ENCODE measurements at regions not wholly inside any gene's neighbourhood (a gene's known extent, or its start where the extent isn't known, plus 50 kb on each side); places are given as distances from the start of the nearest gene placed in this dataset.

- no peak overlapping the region for H3K27ac ChIP-seq (ENCODE audit: low read depth)
- H3K27ac Mint-ChIP-seq, result no peak overlapping the region
Measured at GRCh38 chr2:67571785-67572718, 174.9 kb downstream of the ETAA1 start.

More at GRCh38 chr2:67571785-67572718, 174.9 kb downstream of the ETAA1 start:
- Mint-ChIP-seq H3K4me1 (no peaks in the 10 kb centered on the region), H3K9me3 (no peaks in the 10 kb centered on the region), H3K36me3 (ENCODE audit: low read depth) (no peaks in the 10 kb centered on the region), H3K4me3 (no peak overlapping the region), H3K27me3 (ENCODE audit: insufficient read depth, low read depth, poor library complexity) (no peaks in the 10 kb centered on the region)
- H3K4me1 ChIP-seq (ENCODE audit: insufficient read depth), result no peaks in the 10 kb centered on the region
- TF ChIP-seq CTCF (conservative IDR thresholded peaks at IDR 0.05; ENCODE audit: low read depth in 2 of 2) (no peak), CREB1 (CRISPR knock-in tag; IDR thresholded peaks at IDR 0.05; ENCODE audit: low read depth) (no peak), STAT1 (IDR thresholded peaks at IDR 0.05; ENCODE audit: unreplicated experiment) (no peak), POLR2AphosphoS5 (IDR thresholded peaks at IDR 0.05; ENCODE audit: low read depth) (no peak), EZH2phosphoT487 (IDR thresholded peaks at IDR 0.05; ENCODE audit: unreplicated experiment) (no peak), ZNF114 (CRISPR knock-in tag; IDR thresholded peaks at IDR 0.05) (no peak), ZNF331 (CRISPR knock-in tag; IDR thresholded peaks at IDR 0.05; ENCODE audit: low read depth) (no peak), ETS1 (IDR thresholded peaks at IDR 0.05) (no peak), NANOG (IDR thresholded peaks at IDR 0.05; ENCODE audit: borderline replicate concordance) (no peak), EZH2 (IDR thresholded peaks at IDR 0.05; ENCODE audit: low read depth, unreplicated experiment) (no peak), JUNB (IDR thresholded peaks at IDR 0.05; ENCODE audit: unreplicated experiment) (no peak)
- TF ChIP-seq, protein P1, sequence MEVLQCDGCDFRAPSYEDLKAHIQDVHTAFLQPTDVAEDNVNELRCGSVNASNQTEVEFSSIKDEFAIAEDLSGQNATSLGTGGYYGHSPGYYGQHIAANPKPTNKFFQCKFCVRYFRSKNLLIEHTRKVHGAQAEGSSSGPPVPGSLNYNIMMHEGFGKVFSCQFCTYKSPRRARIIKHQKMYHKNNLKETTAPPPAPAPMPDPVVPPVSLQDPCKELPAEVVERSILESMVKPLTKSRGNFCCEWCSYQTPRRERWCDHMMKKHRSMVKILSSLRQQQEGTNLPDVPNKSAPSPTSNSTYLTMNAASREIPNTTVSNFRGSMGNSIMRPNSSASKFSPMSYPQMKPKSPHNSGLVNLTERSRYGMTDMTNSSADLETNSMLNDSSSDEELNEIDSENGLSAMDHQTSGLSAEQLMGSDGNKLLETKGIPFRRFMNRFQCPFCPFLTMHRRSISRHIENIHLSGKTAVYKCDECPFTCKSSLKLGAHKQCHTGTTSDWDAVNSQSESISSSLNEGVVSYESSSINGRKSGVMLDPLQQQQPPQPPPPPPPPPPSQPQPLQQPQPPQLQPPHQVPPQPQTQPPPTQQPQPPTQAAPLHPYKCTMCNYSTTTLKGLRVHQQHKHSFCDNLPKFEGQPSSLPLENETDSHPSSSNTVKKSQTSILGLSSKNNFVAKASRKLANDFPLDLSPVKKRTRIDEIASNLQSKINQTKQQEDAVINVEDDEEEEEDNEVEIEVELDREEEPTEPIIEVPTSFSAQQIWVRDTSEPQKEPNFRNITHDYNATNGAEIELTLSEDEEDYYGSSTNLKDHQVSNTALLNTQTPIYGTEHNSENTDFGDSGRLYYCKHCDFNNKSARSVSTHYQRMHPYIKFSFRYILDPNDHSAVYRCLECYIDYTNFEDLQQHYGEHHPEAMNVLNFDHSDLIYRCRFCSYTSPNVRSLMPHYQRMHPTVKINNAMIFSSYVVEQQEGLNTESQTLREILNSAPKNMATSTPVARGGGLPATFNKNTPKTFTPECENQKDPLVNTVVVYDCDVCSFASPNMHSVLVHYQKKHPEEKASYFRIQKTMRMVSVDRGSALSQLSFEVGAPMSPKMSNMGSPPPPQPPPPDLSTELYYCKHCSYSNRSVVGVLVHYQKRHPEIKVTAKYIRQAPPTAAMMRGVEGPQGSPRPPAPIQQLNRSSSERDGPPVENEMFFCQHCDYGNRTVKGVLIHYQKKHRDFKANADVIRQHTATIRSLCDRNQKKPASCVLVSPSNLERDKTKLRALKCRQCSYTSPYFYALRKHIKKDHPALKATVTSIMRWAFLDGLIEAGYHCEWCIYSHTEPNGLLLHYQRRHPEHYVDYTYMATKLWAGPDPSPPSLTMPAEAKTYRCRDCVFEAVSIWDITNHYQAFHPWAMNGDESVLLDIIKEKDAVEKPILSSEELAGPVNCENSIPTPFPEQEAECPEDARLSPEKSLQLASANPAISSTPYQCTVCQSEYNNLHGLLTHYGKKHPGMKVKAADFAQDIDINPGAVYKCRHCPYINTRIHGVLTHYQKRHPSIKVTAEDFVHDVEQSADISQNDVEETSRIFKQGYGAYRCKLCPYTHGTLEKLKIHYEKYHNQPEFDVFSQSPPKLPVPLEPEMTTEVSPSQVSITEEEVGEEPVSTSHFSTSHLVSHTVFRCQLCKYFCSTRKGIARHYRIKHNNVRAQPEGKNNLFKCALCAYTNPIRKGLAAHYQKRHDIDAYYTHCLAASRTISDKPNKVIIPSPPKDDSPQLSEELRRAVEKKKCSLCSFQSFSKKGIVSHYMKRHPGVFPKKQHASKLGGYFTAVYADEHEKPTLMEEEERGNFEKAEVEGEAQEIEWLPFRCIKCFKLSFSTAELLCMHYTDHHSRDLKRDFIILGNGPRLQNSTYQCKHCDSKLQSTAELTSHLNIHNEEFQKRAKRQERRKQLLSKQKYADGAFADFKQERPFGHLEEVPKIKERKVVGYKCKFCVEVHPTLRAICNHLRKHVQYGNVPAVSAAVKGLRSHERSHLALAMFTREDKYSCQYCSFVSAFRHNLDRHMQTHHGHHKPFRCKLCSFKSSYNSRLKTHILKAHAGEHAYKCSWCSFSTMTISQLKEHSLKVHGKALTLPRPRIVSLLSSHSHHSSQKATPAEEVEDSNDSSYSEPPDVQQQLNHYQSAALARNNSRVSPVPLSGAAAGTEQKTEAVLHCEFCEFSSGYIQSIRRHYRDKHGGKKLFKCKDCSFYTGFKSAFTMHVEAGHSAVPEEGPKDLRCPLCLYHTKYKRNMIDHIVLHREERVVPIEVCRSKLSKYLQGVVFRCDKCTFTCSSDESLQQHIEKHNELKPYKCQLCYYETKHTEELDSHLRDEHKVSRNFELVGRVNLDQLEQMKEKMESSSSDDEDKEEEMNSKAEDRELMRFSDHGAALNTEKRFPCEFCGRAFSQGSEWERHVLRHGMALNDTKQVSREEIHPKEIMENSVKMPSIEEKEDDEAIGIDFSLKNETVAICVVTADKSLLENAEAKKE (CRISPR knock-in tag; IDR thresholded peaks at IDR 0.05), result no peak
- TF ChIP-seq, protein P2, sequence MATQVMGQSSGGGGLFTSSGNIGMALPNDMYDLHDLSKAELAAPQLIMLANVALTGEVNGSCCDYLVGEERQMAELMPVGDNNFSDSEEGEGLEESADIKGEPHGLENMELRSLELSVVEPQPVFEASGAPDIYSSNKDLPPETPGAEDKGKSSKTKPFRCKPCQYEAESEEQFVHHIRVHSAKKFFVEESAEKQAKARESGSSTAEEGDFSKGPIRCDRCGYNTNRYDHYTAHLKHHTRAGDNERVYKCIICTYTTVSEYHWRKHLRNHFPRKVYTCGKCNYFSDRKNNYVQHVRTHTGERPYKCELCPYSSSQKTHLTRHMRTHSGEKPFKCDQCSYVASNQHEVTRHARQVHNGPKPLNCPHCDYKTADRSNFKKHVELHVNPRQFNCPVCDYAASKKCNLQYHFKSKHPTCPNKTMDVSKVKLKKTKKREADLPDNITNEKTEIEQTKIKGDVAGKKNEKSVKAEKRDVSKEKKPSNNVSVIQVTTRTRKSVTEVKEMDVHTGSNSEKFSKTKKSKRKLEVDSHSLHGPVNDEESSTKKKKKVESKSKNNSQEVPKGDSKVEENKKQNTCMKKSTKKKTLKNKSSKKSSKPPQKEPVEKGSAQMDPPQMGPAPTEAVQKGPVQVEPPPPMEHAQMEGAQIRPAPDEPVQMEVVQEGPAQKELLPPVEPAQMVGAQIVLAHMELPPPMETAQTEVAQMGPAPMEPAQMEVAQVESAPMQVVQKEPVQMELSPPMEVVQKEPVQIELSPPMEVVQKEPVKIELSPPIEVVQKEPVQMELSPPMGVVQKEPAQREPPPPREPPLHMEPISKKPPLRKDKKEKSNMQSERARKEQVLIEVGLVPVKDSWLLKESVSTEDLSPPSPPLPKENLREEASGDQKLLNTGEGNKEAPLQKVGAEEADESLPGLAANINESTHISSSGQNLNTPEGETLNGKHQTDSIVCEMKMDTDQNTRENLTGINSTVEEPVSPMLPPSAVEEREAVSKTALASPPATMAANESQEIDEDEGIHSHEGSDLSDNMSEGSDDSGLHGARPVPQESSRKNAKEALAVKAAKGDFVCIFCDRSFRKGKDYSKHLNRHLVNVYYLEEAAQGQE (IDR thresholded peaks at IDR 0.05; ENCODE audit: unreplicated experiment), result no peak
- DNase-seq (ENCODE audit: low spot score) (no peak), ATAC-seq (no peak)
- no peaks in the 10 kb centered on the region for H3K27me3 ChIP-seq (ENCODE audit: insufficient read depth)
- no peaks in the 10 kb centered on the region for H3K79me2 ChIP-seq (replicated peaks; ENCODE audit: insufficient read depth)
- H3K9me2 ChIP-seq (ENCODE audit: insufficient read depth), result peaks cover 7% of the 10 kb centered on the region; the same call in 1 of the 2 replicates
- no peaks in the 10 kb centered on the region for H4K20me1 ChIP-seq (replicated peaks; ENCODE audit: insufficient read depth)
- no peak overlapping the region for H2AFZ ChIP-seq
- no peaks in the 10 kb centered on the region for H3K36me3 ChIP-seq (ENCODE audit: insufficient read depth)
- no peak overlapping the region for H3K4me3 ChIP-seq
- H3F3A ChIP-seq (replicated peaks; ENCODE audit: low read depth), result no peaks in the 10 kb centered on the region
- no peak overlapping the region for H3K4me2 ChIP-seq
